Gastroesophageal sphincter (tissue), 4 donors: ENCODE measurements at regions not wholly inside any gene's neighbourhood (a gene's known extent, or its start where the extent isn't known, plus 50 kb on each side); places are given as distances from the start of the nearest gene placed in this dataset.

Experiments
- ATAC-seq: fragments of 150-250 bp; one replicate; pipeline ENCODE4 v1.9.1; 2016; ENCODE audit warnings: mild to moderate bottlenecking, moderate library complexity
- H3K27ac ChIP-seq, 4 donors: fragments of 200-600 bp; sonication (generic) in 3 of 4; 1 replicate in 3 of 4; 2 replicates in 1 of 4; pipeline ENCODE4 v1.5.1; 2016 to 2019
- H3K27me3 ChIP-seq: fragments of 200-600 bp; sonication (generic); one replicate; pipeline ENCODE4 v1.5.1; 2019
- H3K36me3 ChIP-seq, 2 donors: fragments of 200-600 bp; sonication (generic); one replicate each; pipeline ENCODE4 v1.5.1; 2019; ENCODE audit warnings: control low read depth in 1 of 2
- H3K4me1 ChIP-seq, 3 donors: fragments of 200-600 bp; sonication (generic); 1 replicate in 2 of 3; 2 replicates in 1 of 3; pipeline ENCODE4 v1.5.1; 2016 to 2019; ENCODE audit warnings: control low read depth in 2 of 3
- H3K4me3 ChIP-seq, 2 donors: fragments of 200-600 bp; sonication (generic); one replicate each; pipeline ENCODE4 v1.5.1; 2019; ENCODE audit warnings: mild to moderate bottlenecking in 1 of 2, moderate library complexity in 1 of 2
- H3K9me3 ChIP-seq, 3 donors: fragments of 200-600 bp; sonication (generic); one replicate each; pipeline ENCODE4 v1.5.1; 2017 to 2019; ENCODE audit warnings: control low read depth in 2 of 3
- EP300 ChIP-seq: sonication (generic); formaldehyde crosslinking; IDR thresholded peaks from one replicate; pipeline ENCODE4 v1.6.1; 2017; ENCODE audit warnings: antibody characterized with exemption, mild to moderate bottlenecking
- POLR2A ChIP-seq, 2 donors: fragments of 450-650 bp; IDR thresholded peaks; one replicate each; pipeline ENCODE4 v1.6.1; 2017; ENCODE audit warnings: antibody characterized with exemption in 2 of 2, mild to moderate bottlenecking in 2 of 2, moderate library complexity in 1 of 2
- POLR2AphosphoS5 ChIP-seq: sonication (generic); formaldehyde crosslinking; IDR thresholded peaks from one replicate; pipeline ENCODE4 v1.6.1; 2017; ENCODE audit warnings: antibody characterized with exemption
- WGBS, 2 donors: methylation state at CpG; one replicate each; pipeline ENCODE4 v1.1.5; 2018; ENCODE audit warnings: low coverage in 1 of 2; 5-methylcytosine and 5-hydroxymethylcytosine counted together
- TF ChIP-seq, protein P1 (sequence below), 4 experiments: fragments of 200-600 bp in 2 of 4; fragments of 450-650 bp in 2 of 4; sonication (generic) in 1 of 4; IDR thresholded peaks; one replicate each; pipeline ENCODE4 v1.5.1; 2017 to 2019; ENCODE audit warnings: antibody characterized with exemption in 4 of 4, mild to moderate bottlenecking in 2 of 4, moderate library complexity in 2 of 4

DNA sequence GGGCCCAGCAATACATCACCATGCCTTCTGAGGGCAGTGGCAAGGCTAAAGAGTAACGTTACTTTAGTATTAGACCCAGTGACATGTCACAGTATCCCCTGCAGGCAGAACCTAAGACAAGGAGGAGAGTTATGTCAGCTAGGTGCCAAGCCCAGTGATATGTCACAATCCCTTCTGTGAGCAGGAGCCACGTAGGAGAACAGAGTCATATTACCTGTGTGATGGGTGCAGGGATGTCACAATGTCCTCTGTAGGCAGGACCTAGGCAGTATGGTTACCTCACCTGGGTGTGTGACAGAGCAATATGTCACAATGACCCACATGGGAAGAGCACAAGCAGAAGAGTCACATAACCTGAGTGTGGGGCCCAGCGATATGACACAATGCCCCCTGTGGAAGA is 121.8 kb downstream of the ZNF675 start:
- Histone ChIP-seq H3K4me1 (no peaks in the 10 kb centered on the region), H3K9me3 (peaks cover 0 to 23% (median 0%) of the 10 kb centered on the region in 3 donors), H3K27ac (no peak overlapping the region), H3K27me3 (no peaks in the 10 kb centered on the region), H3K4me3 (no peak overlapping the region), H3K36me3 (no peaks in the 10 kb centered on the region)
- 72 to 100% methylated on average over 1 to 3 of the region's 3 CpGs for WGBS, 2 donors
- TF ChIP-seq, protein P1, sequence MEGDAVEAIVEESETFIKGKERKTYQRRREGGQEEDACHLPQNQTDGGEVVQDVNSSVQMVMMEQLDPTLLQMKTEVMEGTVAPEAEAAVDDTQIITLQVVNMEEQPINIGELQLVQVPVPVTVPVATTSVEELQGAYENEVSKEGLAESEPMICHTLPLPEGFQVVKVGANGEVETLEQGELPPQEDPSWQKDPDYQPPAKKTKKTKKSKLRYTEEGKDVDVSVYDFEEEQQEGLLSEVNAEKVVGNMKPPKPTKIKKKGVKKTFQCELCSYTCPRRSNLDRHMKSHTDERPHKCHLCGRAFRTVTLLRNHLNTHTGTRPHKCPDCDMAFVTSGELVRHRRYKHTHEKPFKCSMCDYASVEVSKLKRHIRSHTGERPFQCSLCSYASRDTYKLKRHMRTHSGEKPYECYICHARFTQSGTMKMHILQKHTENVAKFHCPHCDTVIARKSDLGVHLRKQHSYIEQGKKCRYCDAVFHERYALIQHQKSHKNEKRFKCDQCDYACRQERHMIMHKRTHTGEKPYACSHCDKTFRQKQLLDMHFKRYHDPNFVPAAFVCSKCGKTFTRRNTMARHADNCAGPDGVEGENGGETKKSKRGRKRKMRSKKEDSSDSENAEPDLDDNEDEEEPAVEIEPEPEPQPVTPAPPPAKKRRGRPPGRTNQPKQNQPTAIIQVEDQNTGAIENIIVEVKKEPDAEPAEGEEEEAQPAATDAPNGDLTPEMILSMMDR (IDR thresholded peaks at IDR 0.05) = no peak
- TF ChIP-seq POLR2AphosphoS5 (no peak), EP300 (no peak), POLR2A (IDR thresholded peaks at IDR 0.05) (no peak)
- ATAC-seq = no peak

DNA sequence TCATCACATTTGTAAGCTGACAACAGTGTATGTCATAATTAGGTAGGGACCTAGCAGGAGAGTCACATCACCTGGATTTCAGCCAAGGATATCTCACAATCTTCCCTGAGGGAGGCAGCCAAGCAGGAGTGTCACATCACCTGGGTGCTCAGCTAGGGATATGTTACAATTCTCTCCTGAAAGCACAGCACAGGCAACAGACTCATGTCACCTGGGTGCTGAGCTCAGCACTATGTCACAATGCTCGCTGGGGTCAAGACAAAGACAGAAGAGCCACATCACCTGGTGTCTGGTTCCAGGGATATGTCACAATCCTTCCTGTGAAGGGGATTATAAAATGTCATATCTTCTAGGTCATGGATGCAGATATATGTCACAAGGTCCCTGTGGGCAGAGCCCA is 123.7 kb downstream of the ZNF675 start:
- Histone ChIP-seq H3K9me3 (peaks cover 0 to 5% (median 0%) of the 10 kb centered on the region in 3 donors), H3K36me3 (no peaks in the 10 kb centered on the region), H3K4me1 (no peaks in the 10 kb centered on the region), H3K27me3 (no peaks in the 10 kb centered on the region), H3K4me3 (no peak overlapping the region), H3K27ac (no peak overlapping the region)
- TF ChIP-seq, protein P1 (IDR thresholded peaks at IDR 0.05) = no peak
- TF ChIP-seq POLR2A (IDR thresholded peaks at IDR 0.05) (no peak), EP300 (no peak), POLR2AphosphoS5 (no peak)
- WGBS, 2 donors = 86% methylated on average over 1 of the region's 1 CpG; no CpG with 5 or more reads in 1 of the 2 donors
- no peak for ATAC-seq

DNA sequence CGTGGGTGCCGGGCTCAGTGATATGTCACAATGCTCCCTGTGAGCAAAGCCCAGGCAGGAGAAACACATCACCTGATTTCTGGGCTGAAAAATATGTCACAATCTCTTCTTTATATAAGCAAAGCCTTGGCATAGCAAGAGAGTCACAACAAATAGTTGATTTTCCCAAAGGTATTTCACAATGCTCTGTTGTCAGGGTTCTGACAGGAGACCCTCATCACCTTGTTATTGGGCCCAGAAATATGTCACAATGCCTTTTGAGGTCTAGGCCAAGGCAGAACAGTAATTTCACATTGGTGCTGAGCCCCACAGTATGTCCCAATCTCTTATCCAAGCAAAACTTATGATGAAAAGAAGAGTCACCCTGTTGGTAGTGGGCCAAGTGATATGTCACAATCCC is 125.7 kb downstream of the ZNF675 start:
- TF ChIP-seq, protein P1 (IDR thresholded peaks at IDR 0.05) = no peak
- TF ChIP-seq POLR2A (IDR thresholded peaks at IDR 0.05) = no peak
- TF ChIP-seq EP300 = no peak
- TF ChIP-seq POLR2AphosphoS5 = no peak
- no peak for ATAC-seq
- no peaks in the 10 kb centered on the region for H3K36me3 ChIP-seq
- H3K27ac ChIP-seq = no peak overlapping the region
- WGBS, 2 donors = 79% methylated on average over 2 of the region's 2 CpGs; no CpG with 5 or more reads in 1 of the 2 donors
- no peaks in the 10 kb centered on the region for H3K27me3 ChIP-seq
- H3K4me1 ChIP-seq = no peaks in the 10 kb centered on the region
- H3K4me3 ChIP-seq = no peak overlapping the region
- H3K9me3 ChIP-seq = no peaks in the 10 kb centered on the region

DNA sequence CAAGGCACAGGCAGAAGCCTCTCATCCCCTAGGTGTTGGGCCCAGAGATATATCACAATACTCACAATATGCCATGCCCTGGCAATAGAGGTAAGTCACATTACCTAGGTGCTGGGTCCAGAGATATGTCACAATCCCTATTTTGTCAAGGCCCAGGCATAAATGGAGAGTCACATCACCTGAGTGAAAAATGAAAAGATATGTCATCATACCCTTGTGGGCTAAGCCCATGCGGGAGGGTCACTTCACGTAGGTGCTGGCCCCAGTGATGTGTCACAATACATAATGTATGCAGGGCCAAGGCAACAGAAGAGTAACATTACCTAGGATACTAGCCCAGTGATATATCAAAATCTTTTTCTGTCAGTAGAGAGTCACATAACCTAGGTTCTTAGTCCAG is 127.0 kb downstream of the ZNF675 start:
- 81 to 100% methylated on average over 1 to 2 of the region's 2 CpGs for WGBS, 2 donors
- no peaks in the 10 kb centered on the region for H3K36me3 ChIP-seq
- no peak overlapping the region for H3K27ac ChIP-seq
- no peaks in the 10 kb centered on the region for H3K9me3 ChIP-seq
- no peak overlapping the region for H3K4me3 ChIP-seq
- no peaks in the 10 kb centered on the region for H3K27me3 ChIP-seq
- no peak for ATAC-seq
- no peak for TF ChIP-seq EP300
- no peak for TF ChIP-seq POLR2A (IDR thresholded peaks at IDR 0.05)
- TF ChIP-seq, protein P1 (IDR thresholded peaks at IDR 0.05) = no peak
- TF ChIP-seq POLR2AphosphoS5 = no peak
- no peaks in the 10 kb centered on the region for H3K4me1 ChIP-seq

DNA sequence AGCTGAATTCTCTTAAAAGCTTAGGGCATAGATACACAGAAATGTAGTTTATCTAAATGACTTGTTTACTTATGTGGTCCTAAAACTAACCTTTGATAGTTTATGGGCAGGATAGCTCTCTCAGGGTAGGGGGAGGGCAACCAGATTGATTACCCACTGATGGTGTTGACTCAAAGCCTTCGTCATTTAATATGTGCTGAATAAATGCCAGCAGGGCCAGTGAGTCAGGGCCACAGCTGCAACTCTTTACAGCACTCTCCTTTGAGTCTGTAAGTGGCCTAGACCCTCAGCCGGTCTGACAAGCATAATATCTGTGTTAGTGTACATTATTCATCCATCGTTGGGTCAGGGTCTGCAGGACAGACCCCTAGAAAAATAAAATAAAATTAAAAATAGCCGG is 128.5 kb downstream of the ZNF675 start:
- WGBS, 2 donors = 69 to 70% methylated on average over 2 of the region's 4 CpGs
- ATAC-seq = no peak
- H3K4me3 ChIP-seq = no peak overlapping the region
- H3K4me1 ChIP-seq = no peaks in the 10 kb centered on the region
- no peaks in the 10 kb centered on the region for H3K27me3 ChIP-seq
- TF ChIP-seq POLR2AphosphoS5 (no peak), POLR2A (IDR thresholded peaks at IDR 0.05) (no peak), EP300 (no peak)
- TF ChIP-seq, protein P1 (IDR thresholded peaks at IDR 0.05) = no peak
- H3K9me3 ChIP-seq = no peaks in the 10 kb centered on the region
- no peak overlapping the region for H3K27ac ChIP-seq
- H3K36me3 ChIP-seq = no peaks in the 10 kb centered on the region
